Vagina (tissue), 2 donors: ENCODE measurements at regions not wholly inside any gene's neighbourhood (a gene's known extent, or its start where the extent isn't known, plus 50 kb on each side); places are given as distances from the start of the nearest gene placed in this dataset.

ENCODE experiments used
- POLR2A ChIP-seq, 2 donors: fragments of 450-650 bp; IDR thresholded peaks; one replicate each; pipeline ENCODE4 v1.6.1; 2017; ENCODE audit warnings: antibody characterized with exemption in 2 of 2, mild to moderate bottlenecking in 2 of 2, moderate library complexity in 2 of 2
- POLR2AphosphoS5 ChIP-seq, 2 donors: sonication (generic); formaldehyde crosslinking; IDR thresholded peaks; one replicate each; pipeline ENCODE4 v1.9.0; 2017; ENCODE audit warnings: antibody characterized with exemption in 2 of 2, mild to moderate bottlenecking in 2 of 2, low read depth in 1 of 2; ENCODE audit not compliant: insufficient read depth in 1 of 2

GRCh38 chr3:81898336-81898735 lies 136.9 kb upstream of the GBE1 start:
- TF ChIP-seq POLR2AphosphoS5 (IDR thresholded peaks at IDR 0.05; ENCODE audit: insufficient read depth in 1 of 2, low read depth in 1 of 2): no peak
- TF ChIP-seq POLR2A (IDR thresholded peaks at IDR 0.05): no peak
